Raji (cell line): ENCODE measurements at regions not wholly inside any gene's neighbourhood (a gene's known extent, or its start where the extent isn't known, plus 50 kb on each side); places are given as distances from the start of the nearest gene placed in this dataset.

Experiments
- POLR2A ChIP-seq: IDR thresholded peaks from 2 replicates; pipeline ENCODE4 v1.6.1; 2011; ENCODE audit warnings: low read depth, low read length, control low read depth; ENCODE audit not compliant: insufficient read depth

- TF ChIP-seq POLR2A, result no peak
These were observed 780.5 kb upstream of the CDH9 start for GRCh38 chr5:27818888-27819287.

- no peak for TF ChIP-seq POLR2A
These were observed 776.6 kb upstream of the CDH9 start for GRCh38 chr5:27814983-27815382.

GRCh38 chr5:27814286-27814685 is 775.9 kb upstream of the CDH9 start:
- TF ChIP-seq POLR2A, result no peak

- TF ChIP-seq POLR2A, result no peak
These were observed 772.1 kb upstream of the CDH9 start for GRCh38 chr5:27810458-27810857.

GRCh38 chr5:27797220-27797619 is 758.8 kb upstream of the CDH9 start:
- no peak for TF ChIP-seq POLR2A

- no peak for TF ChIP-seq POLR2A
These were observed 749.8 kb upstream of the CDH9 start for GRCh38 chr5:27788184-27788583.

GRCh38 chr5:27784317-27784716 is 745.9 kb upstream of the CDH9 start:
- TF ChIP-seq POLR2A, result no peak

- TF ChIP-seq POLR2A, result no peak
These were observed 739.7 kb upstream of the CDH9 start for GRCh38 chr5:27778121-27778520.

GRCh38 chr5:27773636-27774035 is 735.2 kb upstream of the CDH9 start:
- TF ChIP-seq POLR2A, result no peak

- TF ChIP-seq POLR2A, result no peak
These were observed 734.8 kb upstream of the CDH9 start for GRCh38 chr5:27773166-27773565.

GRCh38 chr5:27769748-27770402 is 731.5 kb upstream of the CDH9 start:
- no peak for TF ChIP-seq POLR2A

GRCh38 chr5:27748847-27749246 is 710.5 kb upstream of the CDH9 start:
- no peak for TF ChIP-seq POLR2A

- TF ChIP-seq POLR2A, result no peak
These were observed 704.4 kb upstream of the CDH9 start for GRCh38 chr5:27742805-27743204.

GRCh38 chr5:27734838-27735237 is 696.5 kb upstream of the CDH9 start:
- no peak for TF ChIP-seq POLR2A

- no peak for TF ChIP-seq POLR2A
These were observed 694.9 kb upstream of the CDH9 start for GRCh38 chr5:27733237-27733636.

GRCh38 chr5:27727254-27727653 is 688.9 kb upstream of the CDH9 start:
- no peak for TF ChIP-seq POLR2A

- no peak for TF ChIP-seq POLR2A
These were observed 684.0 kb upstream of the CDH9 start for GRCh38 chr5:27722337-27722736.
